NCI-H187 treated with DMSO at 0.1 percent for 48 hours (cell line): ENCODE measurements at regions not wholly inside any gene's neighbourhood (a gene's known extent, or its start where the extent isn't known, plus 50 kb on each side); places are given as distances from the start of the nearest gene placed in this dataset.

Experiments
- DNase-seq: peaks from one replicate; lab custom pipeline; 2025; lab: John Stamatoyannopoulos, UW

- no peak for DNase-seq
These were observed 60.5 kb upstream of the MEDAG start for GRCh38 chr13:30845297-30846214.

- no peak for DNase-seq
These were observed 59.8 kb upstream of the MEDAG start for GRCh38 chr13:30846311-30846710.

- no peak for DNase-seq
These were observed 59.2 kb upstream of the MEDAG start for GRCh38 chr13:30846866-30847265.

- no peak for DNase-seq
These were observed 58.3 kb upstream of the MEDAG start for GRCh38 chr13:30847650-30848307.

- no peak for DNase-seq
These were observed 57.6 kb upstream of the MEDAG start for GRCh38 chr13:30848332-30849027.

- no peak for DNase-seq
These were observed 56.5 kb upstream of the MEDAG start for GRCh38 chr13:30849611-30850010.

GRCh38 chr13:30850204-30850866 is 55.7 kb upstream of the MEDAG start:
- no peak for DNase-seq

- no peak for DNase-seq
These were observed 55.2 kb upstream of the MEDAG start for GRCh38 chr13:30850867-30851211.

GRCh38 chr13:30851697-30852096 is 54.4 kb upstream of the MEDAG start:
- DNase-seq, result no peak

- DNase-seq, result no peak
These were observed 50.5 kb upstream of the MEDAG start for GRCh38 chr13:30855569-30855968.

- no peak for DNase-seq
These were observed 49.9 kb upstream of the MEDAG start for GRCh38 chr13:30856005-30856790.
